ENCODE measurements at regions not wholly inside any gene's neighbourhood (a gene's known extent, or its start where the extent isn't known, plus 50 kb on each side); places are given as distances from the start of the nearest gene placed in this dataset.

- H3K4me1 ChIP-seq, result no peaks in the 10 kb centered on the region
- 69 to 77% methylated on average over 1 of the region's 1 CpG for WGBS, 2 donors
- DNase-seq, result no peak
Observed at GRCh38 chr9:86665416-86665815, 281.9 kb downstream of the GAS1 start.

GRCh38 chr9:86664603-86665002 is 282.7 kb downstream of the GAS1 start:
- TF ChIP-seq EP300 (IDR thresholded peaks at IDR 0.05), result no peak
- TF ChIP-seq CTCF (IDR thresholded peaks at IDR 0.05), result no peak
- no peak for TF ChIP-seq POLR2AphosphoS5 (IDR thresholded peaks at IDR 0.05)
- no peak for TF ChIP-seq POLR2A (IDR thresholded peaks at IDR 0.05)
- DNase-seq (no peak), ATAC-seq (ENCODE audit: low FRiP score in 2 of 2) (no peak)
- Histone ChIP-seq H3K4me1 (no peaks in the 10 kb centered on the region), H3K4me3 (no peak overlapping the region), H3K9me3 (no peaks in the 10 kb centered on the region), H3K27me3 (no peaks in the 10 kb centered on the region), H3K36me3 (no peaks in the 10 kb centered on the region), H3K27ac (no peak overlapping the region)
- 73 to 87% methylated on average over 7 of the region's 7 CpGs for WGBS, 2 donors

More at GRCh38 chr9:86665416-86665815, 281.9 kb downstream of the GAS1 start:
- TF ChIP-seq POLR2AphosphoS5 (IDR thresholded peaks at IDR 0.05), result no peak
- no peak for TF ChIP-seq EP300 (IDR thresholded peaks at IDR 0.05)
- TF ChIP-seq POLR2A (IDR thresholded peaks at IDR 0.05), result no peak
- TF ChIP-seq CTCF (IDR thresholded peaks at IDR 0.05), result no peak
- Histone ChIP-seq H3K27me3 (no peaks in the 10 kb centered on the region), H3K9me3 (no peaks in the 10 kb centered on the region), H3K27ac (no peak overlapping the region), H3K4me3 (no peak overlapping the region), H3K36me3 (no peaks in the 10 kb centered on the region)
- ATAC-seq (ENCODE audit: low FRiP score in 2 of 2), result no peak

- no peak for TF ChIP-seq EP300 (IDR thresholded peaks at IDR 0.05)
- TF ChIP-seq CTCF (IDR thresholded peaks at IDR 0.05), result no peak
- no peak for TF ChIP-seq POLR2A (IDR thresholded peaks at IDR 0.05)
- TF ChIP-seq POLR2AphosphoS5 (IDR thresholded peaks at IDR 0.05), result no peak
- Histone ChIP-seq H3K27ac (no peak overlapping the region), H3K9me3 (no peaks in the 10 kb centered on the region), H3K36me3 (no peaks in the 10 kb centered on the region), H3K4me3 (no peak overlapping the region), H3K4me1 (no peaks in the 10 kb centered on the region), H3K27me3 (no peaks in the 10 kb centered on the region)
- DNase-seq (no peak), ATAC-seq (ENCODE audit: low FRiP score in 2 of 2) (no peak)
- WGBS, 2 donors, result 85 to 87% methylated on average over 2 of the region's 2 CpGs
Observed at GRCh38 chr9:86663905-86664304, 283.4 kb downstream of the GAS1 start.

GRCh38 chr9:86662890-86663468 is 284.3 kb downstream of the GAS1 start:
- H3K27ac ChIP-seq, result no peak overlapping the region
- no peaks in the 10 kb centered on the region for H3K4me1 ChIP-seq
- TF ChIP-seq POLR2AphosphoS5 (IDR thresholded peaks at IDR 0.05) (no peak), EP300 (IDR thresholded peaks at IDR 0.05) (no peak), POLR2A (IDR thresholded peaks at IDR 0.05) (no peak), CTCF (IDR thresholded peaks at IDR 0.05) (no peak)
- H3K27me3 ChIP-seq, result no peaks in the 10 kb centered on the region
- no peaks in the 10 kb centered on the region for H3K9me3 ChIP-seq
- no peak for DNase-seq
- H3K4me3 ChIP-seq, result no peak overlapping the region
- no peak for ATAC-seq (ENCODE audit: low FRiP score in 2 of 2)
- H3K36me3 ChIP-seq, result no peaks in the 10 kb centered on the region
- 92 to 98% methylated on average over 2 of the region's 2 CpGs for WGBS, 2 donors
